B cell (primary cell): ENCODE measurements at regions not wholly inside any gene's neighbourhood (a gene's known extent, or its start where the extent isn't known, plus 50 kb on each side); places are given as distances from the start of the nearest gene placed in this dataset.

Experiments
- ATAC-seq: fragments of 200-7000 bp; cut with Tn5 transposase; one replicate; pipeline ENCODE4 v1.10.0; 2021; ENCODE audit warnings: low read depth, mild to moderate bottlenecking, moderate number of reproducible peaks, moderate library complexity
- CTCF ChIA-PET: fragments of 350-600 bp; sonication (Branson Sonifier 250); formaldehyde crosslinking; loops from one replicate; lab custom pipeline; 2021; ENCODE audit warnings: antibody characterized with exemption, inconsistent platforms; lab: Charles Lee
- POLR2A ChIA-PET: fragments of 350-600 bp; sonication (Branson Sonifier 250); formaldehyde crosslinking; loops from one replicate; lab custom pipeline; 2021; ENCODE audit warnings: antibody characterized with exemption; lab: Charles Lee
- DNase-seq: peaks from one replicate; pipeline ENCODE4 v3.0.0; 2013
- H2AFZ ChIP-seq: 2 replicates; pipeline ENCODE4 v1.6.1; 2012; ENCODE audit warnings: mild to moderate bottlenecking, low read depth, low read length; ENCODE audit not compliant: insufficient read depth, poor library complexity, severe bottlenecking
- H3K27ac ChIP-seq, 2 donors: 1 replicate in 1 of 2; 2 replicates in 1 of 2; pipeline ENCODE4 v1.5.1; 2012 to 2013; ENCODE audit warnings: low read length in 2 of 2, mild to moderate bottlenecking in 2 of 2, moderate library complexity in 1 of 2
- H3K27me3 ChIP-seq, 4 experiments: fragments of 200-600 bp in 1 of 4; sonication (generic) in 1 of 4; replicated peaks in 1 of 4; 1 replicate in 2 of 4; 2 replicates in 2 of 4; pipeline versions ENCODE4 v1.6.1 to v1.7.0; 2013 to 2016; ENCODE audit warnings: low read length in 3 of 4, mild to moderate bottlenecking in 2 of 4, mixed read lengths in 1 of 4, moderate library complexity in 1 of 4; ENCODE audit not compliant: insufficient read depth in 4 of 4, control insufficient read depth in 3 of 4; ENCODE audit errors: control extremely low read depth in 1 of 4
- H3K36me3 ChIP-seq, 2 experiments: replicated peaks in 1 of 2; 1 replicate in 1 of 2; 2 replicates in 1 of 2; pipeline versions ENCODE4 v1.6.1 to v1.7.1; 2013; ENCODE audit warnings: low read length in 1 of 2; ENCODE audit not compliant: insufficient read depth in 2 of 2, control insufficient read depth in 1 of 2; ENCODE audit errors: control extremely low read depth in 1 of 2, extremely low read depth in 1 of 2
- H3K4me1 ChIP-seq, 2 donors: fragments of 200-600 bp in 1 of 2; sonication (generic) in 1 of 2; 1 replicate in 1 of 2; 2 replicates in 1 of 2; pipeline versions ENCODE4 v1.5.1 to v1.6.1; 2013 to 2017; ENCODE audit warnings: low read length in 2 of 2; ENCODE audit not compliant: control insufficient read depth in 2 of 2, insufficient read depth in 2 of 2
- H3K4me2 ChIP-seq: replicated peaks from 2 replicates; pipeline ENCODE3; 2012; ENCODE audit warnings: mild to moderate bottlenecking, low read depth, low read length; ENCODE audit not compliant: poor library complexity, severe bottlenecking
- H3K4me3 ChIP-seq, 5 experiments: fragments of 200-600 bp in 1 of 5; sonication (generic) in 1 of 5; 1 replicate in 3 of 5; 2 replicates in 2 of 5; pipeline versions ENCODE4 v1.5.1 to v1.7.0; 2011 to 2016; ENCODE audit warnings: low read length in 4 of 5, mild to moderate bottlenecking in 4 of 5, low read depth in 2 of 5, control low read depth in 1 of 5, moderate library complexity in 1 of 5; ENCODE audit not compliant: insufficient read depth in 1 of 5; ENCODE audit errors: control extremely low read depth in 1 of 5, extremely low read depth in 1 of 5
- H3K79me2 ChIP-seq: fragments of 200-600 bp; sonication (generic); one replicate; pipeline ENCODE4 v1.6.0; 2016; ENCODE audit warnings: low read length; ENCODE audit not compliant: control insufficient read depth, insufficient read depth
- H3K9ac ChIP-seq: fragments of 200-600 bp; sonication (generic); 2 replicates; pipeline ENCODE4 v1.6.1; 2017; ENCODE audit warnings: mild to moderate bottlenecking, low read length, moderate library complexity
- H3K9me3 ChIP-seq, 3 donors: one replicate each; pipeline versions ENCODE4 v1.6.1 to v1.7.1; 2013; ENCODE audit warnings: low read length in 2 of 3; ENCODE audit not compliant: control insufficient read depth in 2 of 3, insufficient read depth in 1 of 3; ENCODE audit errors: control extremely low read depth in 1 of 3
- H4K20me1 ChIP-seq: 2 replicates; pipeline ENCODE4 v1.6.0; 2012; ENCODE audit warnings: mild to moderate bottlenecking, low read length; ENCODE audit not compliant: insufficient read depth, control insufficient read depth, poor library complexity, severe bottlenecking
- H3K27ac Mint-ChIP-seq: one replicate; pipeline ENCODE4 v1.8.0; 2021; ENCODE audit warnings: mixed read lengths
- H3K27me3 Mint-ChIP-seq: one replicate; pipeline ENCODE4 v1.8.0; 2021; ENCODE audit warnings: mixed read lengths
- H3K4me1 Mint-ChIP-seq: one replicate; pipeline ENCODE4 v1.8.0; 2021; ENCODE audit warnings: mixed read lengths
- H3K4me3 Mint-ChIP-seq: one replicate; pipeline ENCODE4 v1.8.0; 2021; ENCODE audit warnings: mixed read lengths
- H3K9me3 Mint-ChIP-seq: one replicate; pipeline ENCODE4 v1.8.0; 2022; ENCODE audit warnings: mixed read lengths; ENCODE audit not compliant: insufficient read depth
- EZH2 ChIP-seq: IDR thresholded peaks from 2 replicates; pipeline ENCODE4 v1.6.1; 2012; ENCODE audit warnings: borderline replicate concordance, low read depth, mild to moderate bottlenecking, moderate library complexity, low read length; ENCODE audit not compliant: insufficient read depth, poor library complexity, severe bottlenecking
- WGBS: methylation state at CpG from one replicate; pipeline ENCODE4 v1.1.5; 2013; ENCODE audit warnings: missing lambda C conversion rate; ENCODE audit not compliant: insufficient coverage; 5-methylcytosine and 5-hydroxymethylcytosine counted together
- intact Hi-C: fragments of 100-400 bp; cut with micrococcal nuclease; formaldehyde crosslinking; loops from one replicate; pipeline ENCODE4 v1.10.0; 2022
- TF ChIP-seq, protein P1 (sequence below): fragments of 200-600 bp; IDR thresholded peaks from one replicate; pipeline ENCODE4 v1.8.0; 2022; ENCODE audit warnings: antibody characterized with exemption, mild to moderate bottlenecking

- peaks cover 30% of the 10 kb centered on the region for H3K27me3 Mint-ChIP-seq
- H3K4me3 Mint-ChIP-seq: no peak overlapping the region
- Histone ChIP-seq H3K9me3 (peaks cover 0 to 1% (median 0%) of the 10 kb centered on the region in 3 donors), H3K9ac (no peak overlapping the region), H3K79me2 (no peaks in the 10 kb centered on the region), H2AFZ (no peak overlapping the region), H3K27me3 (no peaks in the 10 kb centered on the region), H4K20me1 (no peaks in the 10 kb centered on the region), H3K27ac (no peak overlapping the region), H3K36me3 (no peaks in the 10 kb centered on the region), H3K4me1 (no peaks in the 10 kb centered on the region), H3K4me2 (no peak overlapping the region), H3K4me3 (no peak overlapping the region)
- DNase-seq (no peak), ATAC-seq (no peak)
- CTCF ChIA-PET: interaction anchor here (1.1 kb wide), 1 partner anchor 23 kb away, joined by 6 read pairs; no protein-coding TSS in a partner anchor
- H3K9me3 Mint-ChIP-seq: peaks cover 4% of the 10 kb centered on the region
- TF ChIP-seq, protein P1, sequence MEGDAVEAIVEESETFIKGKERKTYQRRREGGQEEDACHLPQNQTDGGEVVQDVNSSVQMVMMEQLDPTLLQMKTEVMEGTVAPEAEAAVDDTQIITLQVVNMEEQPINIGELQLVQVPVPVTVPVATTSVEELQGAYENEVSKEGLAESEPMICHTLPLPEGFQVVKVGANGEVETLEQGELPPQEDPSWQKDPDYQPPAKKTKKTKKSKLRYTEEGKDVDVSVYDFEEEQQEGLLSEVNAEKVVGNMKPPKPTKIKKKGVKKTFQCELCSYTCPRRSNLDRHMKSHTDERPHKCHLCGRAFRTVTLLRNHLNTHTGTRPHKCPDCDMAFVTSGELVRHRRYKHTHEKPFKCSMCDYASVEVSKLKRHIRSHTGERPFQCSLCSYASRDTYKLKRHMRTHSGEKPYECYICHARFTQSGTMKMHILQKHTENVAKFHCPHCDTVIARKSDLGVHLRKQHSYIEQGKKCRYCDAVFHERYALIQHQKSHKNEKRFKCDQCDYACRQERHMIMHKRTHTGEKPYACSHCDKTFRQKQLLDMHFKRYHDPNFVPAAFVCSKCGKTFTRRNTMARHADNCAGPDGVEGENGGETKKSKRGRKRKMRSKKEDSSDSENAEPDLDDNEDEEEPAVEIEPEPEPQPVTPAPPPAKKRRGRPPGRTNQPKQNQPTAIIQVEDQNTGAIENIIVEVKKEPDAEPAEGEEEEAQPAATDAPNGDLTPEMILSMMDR: no peak
- no peak for TF ChIP-seq EZH2
- H3K27ac Mint-ChIP-seq: no peak overlapping the region
- intact Hi-C loops: no loop called here
- POLR2A ChIA-PET: no interaction called here
- H3K4me1 Mint-ChIP-seq: no peaks in the 10 kb centered on the region
- no CpG with 5 or more reads among the region's 3 CpGs for WGBS
These were observed 107.9 kb upstream of the GRAMD2B start for GRCh38 chr5:126315341-126315740.

GRCh38 chr5:126332326-126332725, 90.9 kb upstream of the GRAMD2B start:
- TF ChIP-seq EZH2: no peak
- TF ChIP-seq, protein P1: no peak
- Histone ChIP-seq H3K79me2 (no peaks in the 10 kb centered on the region), H3K4me2 (no peak overlapping the region), H3K4me1 (no peaks in the 10 kb centered on the region), H3K9me3 (no peaks in the 10 kb centered on the region), H3K27ac (no peak overlapping the region), H3K36me3 (no peaks in the 10 kb centered on the region), H4K20me1 (no peaks in the 10 kb centered on the region), H2AFZ (no peak overlapping the region), H3K4me3 (no peak overlapping the region), H3K27me3 (no peaks in the 10 kb centered on the region), H3K9ac (no peak overlapping the region)
- ChIA-PET POLR2A (no interaction called here), CTCF (no interaction called here)
- intact Hi-C loops: no loop called here
- Mint-ChIP-seq H3K4me3 (no peak overlapping the region), H3K9me3 (no peaks in the 10 kb centered on the region), H3K27me3 (peaks cover 14% of the 10 kb centered on the region), H3K27ac (no peak overlapping the region), H3K4me1 (no peaks in the 10 kb centered on the region)
- no peak for ATAC-seq
- DNase-seq: no peak
- WGBS: no CpG with 5 or more reads among the region's 1 CpG
